GM11168 (cell line): ENCODE measurements at regions not wholly inside any gene's neighbourhood (a gene's known extent, or its start where the extent isn't known, plus 50 kb on each side); places are given as distances from the start of the nearest gene placed in this dataset.

Experiments used
- in situ Hi-C: fragments of 300-500 bp; cut with MboI; formaldehyde crosslinking; loops from one replicate; pipeline ENCODE4 v1.12.0; 2022; ENCODE audit warnings: low sequenced_read_pairs; ENCODE audit not compliant: unreplicated experiment

DNA sequence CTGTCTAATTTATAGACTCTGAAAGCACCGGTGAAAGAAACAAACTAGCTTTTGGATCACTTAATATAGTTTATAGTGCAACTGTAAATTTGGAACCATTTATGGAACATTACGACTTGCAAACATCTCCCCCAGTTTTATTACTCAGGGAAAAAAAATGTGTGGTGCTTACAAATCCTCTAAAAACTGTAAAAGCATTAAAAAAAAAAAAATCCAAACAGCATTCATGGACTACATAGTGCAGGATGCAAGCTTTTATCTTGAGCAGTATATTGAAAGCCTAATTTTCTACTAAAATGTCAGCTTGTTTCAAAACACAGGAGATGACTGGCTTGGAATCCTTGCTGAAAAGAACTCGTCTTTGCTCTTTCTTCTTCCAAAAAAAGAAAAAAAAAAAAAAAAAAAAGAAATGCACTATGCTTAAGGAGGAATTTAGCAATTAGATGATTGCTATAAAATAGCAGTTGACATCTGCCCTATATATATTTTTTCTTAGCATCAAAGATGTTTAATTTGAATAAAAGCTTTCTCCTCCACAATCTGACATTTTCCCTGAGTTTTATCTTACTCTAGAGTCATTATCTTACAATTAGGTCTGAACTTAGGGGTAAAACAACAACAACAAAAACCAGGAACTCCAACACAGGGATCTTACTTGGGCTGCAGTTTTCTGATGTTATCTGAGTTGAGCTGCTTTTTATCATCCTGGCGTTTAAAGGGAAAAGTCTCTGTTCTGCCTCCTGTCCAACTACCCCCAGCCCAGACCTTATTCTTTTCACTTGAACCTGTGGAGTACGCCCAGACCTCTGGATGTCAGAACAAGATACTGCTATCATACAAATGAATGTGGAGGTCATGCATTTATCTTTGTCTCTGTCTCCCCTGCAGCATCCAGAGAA is 62.6 kb upstream of the PDZRN3 start:
- in situ Hi-C loops = no loop called here

- in situ Hi-C loops = no loop called here
These were observed 60.3 kb upstream of the PDZRN3 start for GRCh38 chr3:73685061-73685460.

DNA sequence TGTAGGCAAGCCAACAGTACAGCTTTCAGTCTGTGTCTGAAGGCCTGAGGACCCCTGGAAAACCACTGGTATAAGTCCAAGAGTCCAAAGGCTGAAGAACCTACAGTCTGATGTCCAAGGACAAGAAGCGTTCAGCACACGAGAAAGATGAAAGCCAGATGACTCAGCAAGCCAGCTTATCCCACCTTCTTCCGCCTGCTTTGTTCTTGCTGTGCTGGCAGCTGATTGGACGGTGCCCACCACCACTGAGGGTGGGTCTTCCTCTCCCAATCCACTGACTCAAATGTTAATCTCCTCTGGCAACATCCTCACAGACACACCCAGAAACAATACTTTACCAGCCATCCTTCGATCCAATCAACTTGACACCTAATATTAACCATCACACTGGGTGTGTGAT is 59.0 kb upstream of the PDZRN3 start:
- in situ Hi-C loops = no loop called here

DNA sequence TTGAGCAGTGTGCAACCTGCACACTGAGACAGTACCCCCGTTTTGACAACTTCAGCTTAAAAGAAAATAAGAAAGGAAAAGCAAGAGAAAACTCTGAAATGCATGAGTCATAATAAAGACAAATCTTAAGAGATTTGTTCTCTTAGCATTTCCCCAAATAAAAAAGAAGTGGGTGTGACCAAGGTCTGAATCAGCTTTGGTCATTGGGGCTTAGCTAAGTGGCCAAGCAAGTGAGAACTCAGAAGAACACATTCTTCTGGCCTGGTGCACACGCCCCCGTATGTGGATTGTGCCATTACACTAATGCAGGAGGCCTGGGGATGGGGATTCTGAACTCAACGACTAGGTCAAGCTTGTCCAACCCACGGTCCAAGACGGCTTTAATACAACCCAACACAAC is 56.9 kb upstream of the PDZRN3 start:
- in situ Hi-C loops = no loop called here

DNA sequence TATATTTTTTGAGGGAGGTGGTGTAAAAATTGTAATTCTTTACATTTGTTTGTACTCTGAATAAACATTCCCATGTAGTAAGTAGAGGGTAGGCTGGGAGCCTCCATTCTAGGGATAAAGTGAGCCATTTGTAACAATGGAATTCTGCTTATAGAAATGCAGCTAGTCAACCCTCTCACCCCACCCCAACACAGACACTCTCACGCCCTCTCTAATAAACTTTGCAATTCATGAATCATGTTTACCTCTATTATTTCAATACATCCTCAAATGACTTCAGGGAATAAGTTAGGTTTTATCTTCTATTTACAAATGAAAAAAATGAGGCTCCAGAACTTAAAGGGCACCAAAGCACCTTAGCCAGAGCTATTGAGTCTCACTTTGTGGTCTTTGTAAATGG is 56.5 kb upstream of the PDZRN3 start:
- in situ Hi-C loops = no loop called here

DNA sequence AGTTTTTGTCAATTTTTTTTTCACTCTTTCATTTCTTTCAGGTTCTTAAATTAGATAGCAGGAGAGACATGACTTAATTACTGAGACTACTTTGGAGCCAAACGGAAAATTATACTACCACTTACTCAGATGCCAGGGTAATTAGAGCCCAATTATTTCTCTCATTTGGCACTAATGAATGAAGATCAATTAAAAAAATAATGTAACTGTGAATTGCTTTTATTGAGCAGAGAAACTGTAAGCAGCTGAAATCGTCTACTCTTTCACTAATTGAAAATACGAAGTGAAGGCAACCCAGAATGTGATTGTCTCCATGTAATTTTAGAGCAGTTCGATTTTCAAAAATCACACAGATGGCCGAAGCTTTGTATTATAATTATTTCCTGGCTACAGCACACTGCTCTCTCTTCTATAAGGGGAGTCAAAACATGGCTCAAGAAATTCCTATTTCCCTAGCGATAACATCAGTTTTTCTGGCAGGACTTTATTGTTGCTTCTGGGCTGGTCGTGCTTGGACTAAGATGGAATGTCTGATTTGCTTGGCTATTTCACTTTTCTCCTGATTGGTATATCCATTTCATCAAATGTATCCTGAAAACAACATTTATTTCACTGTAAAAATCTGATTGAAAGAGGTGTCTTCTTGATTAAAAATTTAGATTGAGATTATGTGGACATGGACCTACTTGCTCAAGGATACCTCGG is 55.8 kb upstream of the PDZRN3 start:
- in situ Hi-C loops = no loop called here

DNA sequence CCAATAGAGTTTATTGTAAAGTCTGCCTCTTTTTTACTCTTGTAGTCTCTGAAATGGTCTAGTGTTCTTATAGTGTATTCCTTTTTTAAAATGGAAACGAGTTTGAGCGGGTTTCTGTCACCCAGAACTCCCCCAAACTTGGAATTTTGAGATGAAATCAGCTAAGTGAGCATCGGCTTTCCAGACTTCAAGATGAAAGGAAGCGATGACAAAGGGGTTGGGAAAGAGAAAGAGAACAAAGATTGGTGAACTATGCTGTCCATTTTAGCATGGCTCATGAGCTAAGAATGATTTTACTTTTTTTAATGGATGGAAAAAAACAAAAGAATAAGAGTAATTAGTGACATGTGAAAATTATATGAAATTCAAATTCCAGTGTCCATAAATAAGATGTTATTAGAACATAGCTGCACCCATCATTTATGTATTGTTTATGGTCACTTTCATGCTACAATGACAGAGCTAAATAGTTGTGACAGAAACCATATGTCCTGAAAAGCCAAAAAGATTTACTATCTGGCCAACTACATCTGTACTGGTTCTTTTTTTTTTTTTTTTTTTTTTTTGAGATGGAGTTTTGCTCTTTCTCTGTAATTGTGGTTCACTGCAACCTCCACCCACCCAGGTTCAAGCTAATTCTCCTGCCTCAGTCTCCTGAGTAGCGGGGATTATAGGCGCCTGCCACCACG is 52.7 kb upstream of the PDZRN3 start:
- in situ Hi-C loops = no loop called here
